ACC112 (cell line): ENCODE measurements at regions not wholly inside any gene's neighbourhood (a gene's known extent, or its start where the extent isn't known, plus 50 kb on each side); places are given as distances from the start of the nearest gene placed in this dataset.
"Not testable (repeated sequence)": the region's sequence is repeated elsewhere in the genome, so short reads cannot be mapped to it uniquely, and the experiment has no call there.

ENCODE experiments used
- H2AFZ ChIP-seq: fragments of 200-600 bp; sonication (generic); one replicate; pipeline ENCODE4 v1.6.0; 2017; ENCODE audit warnings: antibody characterized with exemption, low read length; ENCODE audit not compliant: unreplicated experiment
- H3K27ac ChIP-seq: fragments of 200-600 bp; sonication (generic); 2 replicates; pipeline ENCODE4 v1.5.1; 2014; ENCODE audit warnings: low read depth, mild to moderate bottlenecking, antibody characterized with exemption, low read length, moderate library complexity
- H3K27me3 ChIP-seq: fragments of 200-600 bp; sonication (generic); 2 replicates; pipeline ENCODE4 v1.6.1; 2014; ENCODE audit warnings: mild to moderate bottlenecking, antibody characterized with exemption, low read length, moderate library complexity, mixed read lengths; ENCODE audit not compliant: insufficient read depth
- H3K36me3 ChIP-seq: fragments of 200-600 bp; sonication (generic); 2 replicates; pipeline ENCODE4 v1.6.1; 2016; ENCODE audit warnings: mild to moderate bottlenecking, antibody characterized with exemption, low read length, moderate library complexity, mixed read lengths; ENCODE audit not compliant: insufficient read depth
- H3K4me1 ChIP-seq: fragments of 200-600 bp; sonication (generic); one replicate; pipeline ENCODE4 v1.6.1; 2016; ENCODE audit warnings: low read length, mixed read lengths; ENCODE audit not compliant: insufficient read depth, unreplicated experiment, control insufficient read depth
- H3K4me3 ChIP-seq: fragments of 200-600 bp; sonication (generic); 2 replicates; pipeline ENCODE4 v1.5.1; 2014; ENCODE audit warnings: mild to moderate bottlenecking, low read depth, low read length
- H3K79me2 ChIP-seq: fragments of 200-600 bp; sonication (generic); one replicate; pipeline ENCODE4 v1.6.0; 2016; ENCODE audit warnings: low read length; ENCODE audit not compliant: control insufficient read depth, unreplicated experiment, insufficient read depth

GRCh38 chr1:121117622-121118479 lies 66.3 kb downstream of the FAM72B start:
- H3K4me3 ChIP-seq: peak overlapping the region; percentile 62

More at GRCh38 chr1:121117622-121118479, 66.3 kb downstream of the FAM72B start:
- H3K79me2 ChIP-seq, H3K27me3 ChIP-seq, H3K4me1 ChIP-seq, H3K36me3 ChIP-seq, H3K27ac ChIP-seq, H2AFZ ChIP-seq: not testable (repeated sequence)
